Thyroid gland (tissue), 4 donors: ENCODE measurements at regions not wholly inside any gene's neighbourhood (a gene's known extent, or its start where the extent isn't known, plus 50 kb on each side); places are given as distances from the start of the nearest gene placed in this dataset.
A peak's percentile ranks its signal among the peaks of the same experiment; 100 is the strongest.

Source experiments
- DNase-seq, 2 donors: peaks; one replicate each; pipeline ENCODE4 v3.0.0-alpha.2; 2019
- H3K27ac ChIP-seq, 3 donors: fragments of 200-600 bp; sonication (generic); 1 replicate in 2 of 3; 2 replicates in 1 of 3; pipeline ENCODE4 v1.5.1; 2016 to 2019; ENCODE audit warnings: mild to moderate bottlenecking in 1 of 3, moderate library complexity in 1 of 3
- H3K27me3 ChIP-seq: fragments of 200-600 bp; sonication (generic); one replicate; pipeline ENCODE4 v1.5.1; 2019
- H3K36me3 ChIP-seq, 2 donors: fragments of 200-600 bp; sonication (generic); one replicate each; pipeline ENCODE4 v1.5.1; 2016 to 2019
- H3K4me1 ChIP-seq, 2 donors: fragments of 200-600 bp; sonication (generic); one replicate each; pipeline ENCODE4 v1.5.1; 2017 to 2019
- H3K4me3 ChIP-seq, 3 donors: fragments of 200-600 bp; sonication (generic); replicated peaks in 1 of 3; 1 replicate in 2 of 3; 2 replicates in 1 of 3; pipeline ENCODE4 v1.5.1; 2016; ENCODE audit warnings: mild to moderate bottlenecking in 1 of 3
- H3K9me3 ChIP-seq: fragments of 200-600 bp; sonication (generic); one replicate; pipeline ENCODE4 v1.5.1; 2017
- CTCF ChIP-seq, 6 experiments: fragments of 200-600 bp in 3 of 6; fragments of 450-650 bp in 3 of 6; sonication (generic) in 3 of 6; IDR thresholded peaks; one replicate each; pipeline ENCODE4 v1.5.1; 2016 to 2019; ENCODE audit warnings: antibody characterized with exemption in 6 of 6, mild to moderate bottlenecking in 2 of 6, inconsistent platforms in 1 of 6, moderate library complexity in 1 of 6
- POLR2A ChIP-seq, 2 donors: fragments of 450-650 bp; IDR thresholded peaks; one replicate each; pipeline ENCODE4 v1.6.1; 2017; ENCODE audit warnings: antibody characterized with exemption in 2 of 2, mild to moderate bottlenecking in 2 of 2, moderate library complexity in 1 of 2
- WGBS, 2 donors: methylation state at CpG; one replicate each; pipeline ENCODE4 v1.1.5; 2017; 5-methylcytosine and 5-hydroxymethylcytosine counted together
- intact Hi-C: fragments of 100-400 bp; cut with DNase I; formaldehyde crosslinking; loops from one replicate; pipeline ENCODE4 v1.15.1; 2023

- TF ChIP-seq POLR2A (IDR thresholded peaks at IDR 0.05) (no peak), CTCF (IDR thresholded peaks at IDR 0.05) (no peak)
- Histone ChIP-seq H3K36me3 (no peaks in the 10 kb centered on the region), H3K4me3 (no peak overlapping the region), H3K27ac (no peak overlapping the region), H3K4me1 (peaks cover 0 to 6% of the 10 kb centered on the region in 2 donors), H3K27me3 (no peaks in the 10 kb centered on the region), H3K9me3 (no peaks in the 10 kb centered on the region)
- 100% methylated on average over 1 of the region's 1 CpG for WGBS, 2 donors
- no peak for DNase-seq
- intact Hi-C loops: no loop called here
Observed at GRCh38 chr10:63765126-63765525, 243.9 kb downstream of the REEP3 start.

GRCh38 chr10:63766745-63767137 lies 245.5 kb downstream of the REEP3 start:
- intact Hi-C loops: no loop called here
- no peak for DNase-seq
- no peaks in the 10 kb centered on the region for H3K9me3 ChIP-seq
- H3K36me3 ChIP-seq: no peaks in the 10 kb centered on the region
- H3K4me3 ChIP-seq: no peak overlapping the region
- H3K27me3 ChIP-seq: no peaks in the 10 kb centered on the region
- 34 to 57% methylated on average over 2 of the region's 2 CpGs for WGBS, 2 donors
- H3K27ac ChIP-seq: no peak overlapping the region
- H3K4me1 ChIP-seq: peaks cover 0 to 6% of the 10 kb centered on the region in 2 donors
- TF ChIP-seq CTCF (IDR thresholded peaks at IDR 0.05) (no peak), POLR2A (IDR thresholded peaks at IDR 0.05) (no peak)

- Histone ChIP-seq H3K9me3 (no peaks in the 10 kb centered on the region), H3K27ac (no peak overlapping the region), H3K4me1 (peaks cover 0 to 6% of the 10 kb centered on the region in 2 donors), H3K4me3 (no peak overlapping the region), H3K36me3 (no peaks in the 10 kb centered on the region), H3K27me3 (no peaks in the 10 kb centered on the region)
- TF ChIP-seq POLR2A (IDR thresholded peaks at IDR 0.05) (no peak), CTCF (IDR thresholded peaks at IDR 0.05) (peak in 3 of 6 experiments; percentile 21 to 28 (median 23))
- no peak for DNase-seq
- intact Hi-C loops: no loop called here
- 71 to 82% methylated on average over 4 of the region's 4 CpGs for WGBS, 2 donors
Observed at GRCh38 chr10:63767138-63767801, 246.1 kb downstream of the REEP3 start.

- intact Hi-C loops: no loop called here
- no peak overlapping the region for H3K4me3 ChIP-seq
- no peak overlapping the region for H3K27ac ChIP-seq
- H3K36me3 ChIP-seq: no peaks in the 10 kb centered on the region
- no peaks in the 10 kb centered on the region for H3K27me3 ChIP-seq
- TF ChIP-seq CTCF (IDR thresholded peaks at IDR 0.05): no peak
- no peak for TF ChIP-seq POLR2A (IDR thresholded peaks at IDR 0.05)
- H3K4me1 ChIP-seq: peaks cover 0 to 6% of the 10 kb centered on the region in 2 donors
- DNase-seq: no peak
- H3K9me3 ChIP-seq: no peaks in the 10 kb centered on the region
Observed at GRCh38 chr10:63769367-63769766, 248.2 kb downstream of the REEP3 start.

- H3K36me3 ChIP-seq: no peaks in the 10 kb centered on the region
- DNase-seq: no peak
- no peak for TF ChIP-seq CTCF (IDR thresholded peaks at IDR 0.05)
- TF ChIP-seq POLR2A (IDR thresholded peaks at IDR 0.05): no peak
- no peaks in the 10 kb centered on the region for H3K27me3 ChIP-seq
- WGBS, 2 donors: 79 to 89% methylated on average over 7 of the region's 7 CpGs
- intact Hi-C loops: no loop called here
- H3K9me3 ChIP-seq: no peaks in the 10 kb centered on the region
- peaks cover 0 to 6% of the 10 kb centered on the region in 2 donors for H3K4me1 ChIP-seq
- H3K4me3 ChIP-seq: no peak overlapping the region
- H3K27ac ChIP-seq: no peak overlapping the region
Observed at GRCh38 chr10:63770523-63770922, 249.3 kb downstream of the REEP3 start.
